GM19351 (cell line): ENCODE measurements at regions not wholly inside any gene's neighbourhood (a gene's known extent, or its start where the extent isn't known, plus 50 kb on each side); places are given as distances from the start of the nearest gene placed in this dataset.

Experiments
- ATAC-seq: cut with Tn5 transposase; IDR thresholded peaks from one replicate; pipeline ENCODE4 v1.9.1; 2021; ENCODE audit warnings: mild to moderate bottlenecking, moderate library complexity; ENCODE audit not compliant: unreplicated experiment

GRCh38 chr4:54933579-54933978 lies 191.8 kb downstream of the KDR start:
- no peak for ATAC-seq

GRCh38 chr4:54930226-54930625 lies 195.2 kb downstream of the KDR start:
- ATAC-seq: no peak

GRCh38 chr4:54929459-54929858 lies 195.9 kb downstream of the KDR start:
- ATAC-seq: no peak

GRCh38 chr4:54924891-54925290 lies 200.5 kb downstream of the KDR start:
- ATAC-seq: no peak

GRCh38 chr4:54915276-54915675 lies 210.1 kb downstream of the KDR start:
- ATAC-seq: no peak

- ATAC-seq: no peak
Observed at GRCh38 chr4:54914781-54915180, 210.6 kb downstream of the KDR start.

- no peak for ATAC-seq
Observed at GRCh38 chr4:54913751-54914526, 211.5 kb downstream of the KDR start.

GRCh38 chr4:54912155-54912554 lies 213.2 kb downstream of the KDR start:
- ATAC-seq: no peak

- no peak for ATAC-seq
Observed at GRCh38 chr4:54909961-54910360, 215.4 kb downstream of the KDR start.

GRCh38 chr4:54908763-54909162 lies 216.6 kb downstream of the KDR start:
- no peak for ATAC-seq

- no peak for ATAC-seq
Observed at GRCh38 chr4:54904953-54905352, 220.4 kb downstream of the KDR start.

- no peak for ATAC-seq
Observed at GRCh38 chr4:54902976-54903375, 222.4 kb downstream of the KDR start.

- no peak for ATAC-seq
Observed at GRCh38 chr4:54902271-54902670, 223.1 kb downstream of the KDR start.

- no peak for ATAC-seq
Observed at GRCh38 chr4:54901202-54901601, 224.2 kb downstream of the KDR start.

- ATAC-seq: no peak
Observed at GRCh38 chr4:54898656-54899340, 226.6 kb downstream of the KDR start.

- ATAC-seq: no peak
Observed at GRCh38 chr4:54898056-54898562, 227.3 kb downstream of the KDR start.

- no peak for ATAC-seq
Observed at GRCh38 chr4:54897590-54897989, 227.8 kb downstream of the KDR start.

- ATAC-seq: no peak
Observed at GRCh38 chr4:54882616-54883015, 224.9 kb downstream of the KIT start.

- ATAC-seq: no peak
Observed at GRCh38 chr4:54879576-54879975, 221.8 kb downstream of the KIT start.

GRCh38 chr4:54877006-54877405 lies 219.2 kb downstream of the KIT start:
- ATAC-seq: no peak

GRCh38 chr4:54872261-54872660 lies 214.5 kb downstream of the KIT start:
- no peak for ATAC-seq

GRCh38 chr4:54863571-54864255 lies 206.0 kb downstream of the KIT start:
- ATAC-seq: no peak
